ENCODE measurements at regions not wholly inside any gene's neighbourhood (a gene's known extent, or its start where the extent isn't known, plus 50 kb on each side); places are given as distances from the start of the nearest gene placed in this dataset.
A peak's percentile ranks its signal among the peaks of the same experiment; 100 is the strongest.

DNA sequence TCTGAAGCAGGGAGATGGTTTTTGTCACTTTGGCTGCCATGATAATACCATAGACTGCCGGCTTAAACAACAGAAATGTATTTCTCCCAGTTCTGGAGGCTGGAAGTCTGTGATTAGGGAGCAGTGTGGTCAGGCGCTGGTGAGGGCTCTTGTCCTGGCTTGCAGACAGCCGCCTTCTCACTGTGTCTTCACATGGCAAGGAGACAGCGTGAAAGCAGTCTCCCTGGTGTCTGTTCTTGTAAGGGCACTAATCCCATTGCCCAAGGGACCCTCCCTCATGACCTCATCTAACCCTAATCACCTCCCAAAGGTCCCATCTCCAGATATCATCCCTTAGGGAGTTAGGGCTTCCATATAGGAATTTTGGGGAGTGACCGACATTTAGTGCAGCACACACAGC is 167.0 kb downstream of the ENGASE start:
- H3K4me3 ChIP-seq (ENCODE audit: low read length) = no peak overlapping the region
- DNase-seq (ENCODE audit: low read depth) = no peak
- TF ChIP-seq CTCF (IDR thresholded peaks at IDR 0.05; ENCODE audit: insufficient read depth, low read depth, low read length, missing control alignments) = no peak

DNA sequence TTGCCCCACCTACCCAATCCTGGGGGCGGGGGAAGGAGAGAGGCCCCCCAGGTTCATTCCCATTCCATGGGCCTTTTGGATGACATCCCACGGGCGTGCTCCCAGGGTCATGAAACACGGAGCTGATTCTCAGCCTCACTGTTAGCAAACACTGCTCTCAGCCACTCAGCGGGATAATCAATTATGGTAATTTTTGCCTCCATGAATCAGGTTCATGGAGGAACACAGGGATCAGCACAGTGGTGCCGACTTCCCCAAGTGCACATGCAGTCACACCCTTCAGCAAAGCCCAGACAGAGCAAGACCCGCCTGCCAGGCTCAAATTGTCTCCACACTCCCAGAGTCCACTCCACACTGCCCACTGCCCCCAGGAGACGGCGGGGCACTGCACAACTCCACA is 164.6 kb downstream of the ENGASE start:
- TF ChIP-seq CTCF (IDR thresholded peaks at IDR 0.05; ENCODE audit: insufficient read depth, low read depth, low read length, missing control alignments) = no peak
- no peak overlapping the region for H3K4me3 ChIP-seq (ENCODE audit: low read length)
- no peak for DNase-seq (ENCODE audit: low read depth)

DNA sequence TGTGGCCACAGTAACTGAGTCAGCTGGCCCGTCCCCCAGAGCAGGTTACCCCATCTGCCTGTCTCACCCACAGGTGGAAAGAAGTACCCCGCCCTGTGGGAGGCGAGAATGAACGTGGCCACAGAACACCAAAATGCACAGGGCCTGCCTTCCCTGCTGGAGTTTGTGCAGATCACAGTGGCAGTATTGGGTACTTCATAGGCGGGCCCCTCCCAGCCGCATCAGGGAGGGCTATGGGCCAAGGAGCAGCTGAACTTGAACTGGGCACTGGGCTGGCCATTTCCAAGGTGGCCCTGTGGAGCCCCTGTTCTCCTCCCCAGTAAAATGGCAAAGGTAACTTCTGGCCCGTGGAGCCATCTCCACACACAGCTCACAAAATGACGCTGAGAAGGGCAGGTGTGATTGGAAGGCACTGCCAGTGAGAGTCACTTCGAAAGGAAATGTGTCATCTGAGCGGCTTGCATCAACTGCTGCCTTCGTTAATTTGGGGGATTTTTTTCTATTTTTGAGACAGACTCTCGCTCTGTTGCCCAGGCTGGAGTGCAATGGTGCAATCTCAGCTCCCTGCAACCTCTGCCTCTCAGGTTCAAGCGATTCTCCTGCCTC is 162.9 kb downstream of the ENGASE start:
- H3K4me3 ChIP-seq (ENCODE audit: low read length) = no peak overlapping the region
- no peak for DNase-seq (ENCODE audit: low read depth)
- no peak for TF ChIP-seq CTCF (IDR thresholded peaks at IDR 0.05; ENCODE audit: insufficient read depth, low read depth, low read length, missing control alignments)

- DNase-seq (ENCODE audit: low read depth) = no peak
- H3K4me3 ChIP-seq (ENCODE audit: low read length) = no peak overlapping the region
- no peak for TF ChIP-seq CTCF (IDR thresholded peaks at IDR 0.05; ENCODE audit: insufficient read depth, low read depth, low read length, missing control alignments)
These were observed 161.2 kb downstream of the ENGASE start for GRCh38 chr17:79235808-79236207.

- DNase-seq (ENCODE audit: low read depth) = no peak
- no peak overlapping the region for H3K4me3 ChIP-seq (ENCODE audit: low read length)
- no peak for TF ChIP-seq CTCF (IDR thresholded peaks at IDR 0.05; ENCODE audit: insufficient read depth, low read depth, low read length, missing control alignments)
These were observed 159.4 kb downstream of the ENGASE start for GRCh38 chr17:79233916-79234551.

DNA sequence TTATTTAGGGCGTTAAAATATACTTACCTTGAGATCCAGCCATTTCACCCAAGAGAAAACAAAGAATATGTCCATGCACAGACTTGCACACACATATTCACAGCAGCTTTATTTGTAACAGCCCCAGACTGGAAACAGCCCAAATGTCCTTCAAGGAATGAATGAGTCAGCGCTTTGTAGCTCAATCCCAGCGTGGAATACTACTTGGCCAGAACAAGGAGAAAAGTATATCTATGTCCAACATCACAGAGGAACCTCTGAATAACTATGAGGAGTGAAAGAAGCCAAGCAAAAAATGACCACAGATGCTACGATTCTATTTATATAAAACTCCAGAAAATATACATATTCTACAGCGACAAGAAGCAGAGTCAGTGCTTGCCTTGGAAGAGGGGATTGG is 158.3 kb downstream of the ENGASE start:
- no peak for TF ChIP-seq CTCF (IDR thresholded peaks at IDR 0.05; ENCODE audit: insufficient read depth, low read depth, low read length, missing control alignments)
- no peak for DNase-seq (ENCODE audit: low read depth)
- H3K4me3 ChIP-seq (ENCODE audit: low read length) = no peak overlapping the region

DNA sequence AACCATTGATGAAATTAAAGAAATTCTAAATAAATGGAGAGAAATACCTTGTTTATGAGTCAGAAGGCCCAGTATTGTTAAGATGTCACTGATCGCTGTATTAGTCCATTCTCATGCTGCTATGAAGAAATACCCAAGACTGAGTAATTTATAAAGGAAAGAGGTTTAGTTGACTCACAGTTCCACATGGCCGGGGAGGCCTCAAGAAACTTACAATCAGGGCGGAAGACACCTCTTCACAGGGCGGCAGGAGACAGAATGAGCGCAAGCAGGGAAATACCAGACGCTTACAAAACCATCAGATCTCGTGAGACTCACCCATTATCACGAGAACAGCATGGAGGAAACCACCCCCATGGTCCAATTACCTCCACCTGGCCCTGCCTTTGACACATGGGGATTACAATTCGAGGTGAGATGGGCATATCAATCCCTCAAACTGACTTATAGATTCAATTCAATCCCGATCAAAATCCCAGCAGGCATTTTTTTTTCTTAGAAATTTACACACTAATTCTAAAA is 157.2 kb downstream of the ENGASE start:
- TF ChIP-seq CTCF (IDR thresholded peaks at IDR 0.05; ENCODE audit: insufficient read depth, low read depth, low read length, missing control alignments) = no peak
- H3K4me3 ChIP-seq (ENCODE audit: low read length) = no peak overlapping the region
- peak; percentile 76 for DNase-seq (ENCODE audit: low read depth)
